Ascending aorta (tissue), 2 donors: ENCODE measurements at regions not wholly inside any gene's neighbourhood (a gene's known extent, or its start where the extent isn't known, plus 50 kb on each side); places are given as distances from the start of the nearest gene placed in this dataset.
"Not testable (repeated sequence)": the region's sequence is repeated elsewhere in the genome, so short reads cannot be mapped to it uniquely, and the experiment has no call there.

ENCODE experiments used
- DNase-seq, 2 donors: peaks; one replicate each; pipeline ENCODE4 v3.0.0-alpha.2; 2019; ENCODE audit warnings: low spot score in 2 of 2
- H3K27ac ChIP-seq, 2 donors: fragments of 200-600 bp; sonication (generic); one replicate each; pipeline ENCODE4 v1.5.1; 2016 to 2017; ENCODE audit warnings: mild to moderate bottlenecking in 1 of 2
- H3K27me3 ChIP-seq: fragments of 200-600 bp; sonication (generic); one replicate; pipeline ENCODE4 v1.5.1; 2017
- H3K36me3 ChIP-seq, 2 donors: fragments of 200-600 bp; sonication (generic); one replicate each; pipeline ENCODE4 v1.5.1; 2016
- H3K4me1 ChIP-seq, 2 donors: fragments of 200-600 bp; sonication (generic); one replicate each; pipeline ENCODE4 v1.5.1; 2016 to 2017; ENCODE audit warnings: mild to moderate bottlenecking in 1 of 2
- H3K4me3 ChIP-seq, 2 donors: fragments of 200-600 bp; sonication (generic); one replicate each; pipeline ENCODE4 v1.5.1; 2016 to 2017; ENCODE audit warnings: mild to moderate bottlenecking in 1 of 2
- H3K9me3 ChIP-seq, 2 donors: fragments of 200-600 bp; sonication (generic); one replicate each; pipeline ENCODE4 v1.5.1; 2016
- intact Hi-C: fragments of 100-400 bp; cut with DNase I; formaldehyde crosslinking; loops from one replicate; pipeline ENCODE4 v1.15.1; 2023

- H3K27me3 ChIP-seq, H3K36me3 ChIP-seq, H3K4me3 ChIP-seq, H3K27ac ChIP-seq, H3K9me3 ChIP-seq, intact Hi-C loops, DNase-seq, H3K4me1 ChIP-seq: not testable (repeated sequence)
Observed at GRCh38 chr5:176018598-176018997, 50.5 kb upstream of the THOC3 start.

GRCh38 chr5:176020852-176021251, 52.7 kb upstream of the THOC3 start:
- H3K36me3 ChIP-seq, H3K4me3 ChIP-seq, H3K4me1 ChIP-seq, intact Hi-C loops, H3K9me3 ChIP-seq, H3K27me3 ChIP-seq, H3K27ac ChIP-seq, DNase-seq: not testable (repeated sequence)

GRCh38 chr5:176023535-176023934, 55.4 kb upstream of the THOC3 start:
- H3K9me3 ChIP-seq, H3K4me1 ChIP-seq, H3K27me3 ChIP-seq, H3K27ac ChIP-seq, DNase-seq, H3K4me3 ChIP-seq, intact Hi-C loops, H3K36me3 ChIP-seq: not testable (repeated sequence)

GRCh38 chr5:176029445-176029844, 61.3 kb upstream of the THOC3 start:
- H3K4me1 ChIP-seq, H3K27me3 ChIP-seq, H3K4me3 ChIP-seq, H3K9me3 ChIP-seq, H3K36me3 ChIP-seq, DNase-seq, H3K27ac ChIP-seq, intact Hi-C loops: not testable (repeated sequence)

DNA sequence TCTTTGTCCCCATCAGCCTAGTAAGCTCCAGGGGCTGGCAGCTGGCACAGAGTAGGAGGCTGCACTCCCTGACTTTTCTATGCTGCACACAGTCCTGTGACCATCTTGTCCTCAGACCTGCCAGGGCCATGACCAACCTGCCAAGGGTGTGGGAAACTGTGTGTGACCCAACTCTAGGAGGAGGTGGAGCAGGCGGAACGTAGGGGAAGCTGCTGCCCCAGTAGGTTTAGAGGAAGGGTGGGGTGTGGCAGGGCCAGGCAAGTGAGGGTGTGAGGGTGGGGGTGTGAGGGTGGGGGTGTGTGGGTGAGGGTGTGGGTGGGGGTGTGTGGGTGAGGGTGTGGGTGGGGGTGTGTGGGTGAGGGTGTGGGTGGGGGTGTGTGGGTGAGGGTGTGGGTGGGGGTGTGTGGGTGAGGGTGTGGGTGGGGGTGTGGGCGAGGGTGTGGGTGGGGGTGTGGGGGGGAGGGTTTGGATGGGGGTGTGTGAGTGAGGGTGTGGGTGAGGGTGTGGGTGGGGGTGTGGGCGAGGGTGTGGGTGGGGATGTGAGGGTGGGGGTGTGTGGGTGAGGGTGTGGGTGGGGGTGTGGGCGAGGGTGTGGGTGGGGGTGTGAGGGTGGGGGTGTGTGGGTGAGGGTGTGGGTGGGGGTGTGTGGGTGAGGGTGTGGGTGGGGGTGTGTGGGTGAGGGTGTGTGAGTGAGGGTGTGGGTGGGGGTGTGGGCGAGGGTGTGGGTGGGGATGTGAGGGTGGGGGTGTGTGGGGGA, 62.4 kb upstream of the THOC3 start:
- intact Hi-C loops, DNase-seq, H3K36me3 ChIP-seq, H3K27me3 ChIP-seq, H3K27ac ChIP-seq, H3K4me3 ChIP-seq, H3K9me3 ChIP-seq, H3K4me1 ChIP-seq: not testable (repeated sequence)

GRCh38 chr5:176031118-176031510, 63.0 kb upstream of the THOC3 start:
- H3K4me3 ChIP-seq, H3K4me1 ChIP-seq, H3K27ac ChIP-seq, DNase-seq, intact Hi-C loops, H3K27me3 ChIP-seq, H3K9me3 ChIP-seq, H3K36me3 ChIP-seq: not testable (repeated sequence)

- H3K9me3 ChIP-seq, DNase-seq, intact Hi-C loops: not testable (repeated sequence)
Observed at GRCh38 chr5:176033186-176033585, 65.1 kb upstream of the THOC3 start.

GRCh38 chr5:176034407-176035200, 66.5 kb upstream of the THOC3 start:
- intact Hi-C loops, DNase-seq: not testable (repeated sequence)

More at GRCh38 chr5:176033186-176033585, 65.1 kb upstream of the THOC3 start:
- not testable (repeated sequence) for H3K27me3 ChIP-seq, H3K4me3 ChIP-seq, H3K36me3 ChIP-seq, H3K4me1 ChIP-seq, H3K27ac ChIP-seq

DNA sequence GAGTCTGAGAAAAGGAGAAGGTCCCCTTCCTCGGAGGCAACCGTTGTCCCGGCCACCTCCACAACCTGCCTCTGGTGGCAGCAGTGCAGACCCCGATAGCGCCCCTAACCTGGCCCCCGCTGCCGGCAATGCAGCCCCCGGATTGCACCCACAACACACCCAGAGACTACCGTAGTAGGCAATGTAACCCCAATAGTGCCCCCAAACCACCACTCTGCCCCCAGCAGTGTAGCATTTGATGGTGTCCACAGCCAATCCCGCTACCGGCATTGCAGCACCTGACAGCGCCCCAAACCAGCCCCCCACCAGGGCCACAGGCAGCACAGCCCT, 67.1 kb upstream of the THOC3 start:
- H3K9me3 ChIP-seq, DNase-seq, H3K27me3 ChIP-seq, H3K4me1 ChIP-seq, H3K36me3 ChIP-seq, H3K27ac ChIP-seq, H3K4me3 ChIP-seq, intact Hi-C loops: not testable (repeated sequence)

More at GRCh38 chr5:176034407-176035200, 66.5 kb upstream of the THOC3 start:
- H3K4me3 ChIP-seq, H3K27ac ChIP-seq, H3K4me1 ChIP-seq, H3K36me3 ChIP-seq, H3K27me3 ChIP-seq, H3K9me3 ChIP-seq: not testable (repeated sequence)

DNA sequence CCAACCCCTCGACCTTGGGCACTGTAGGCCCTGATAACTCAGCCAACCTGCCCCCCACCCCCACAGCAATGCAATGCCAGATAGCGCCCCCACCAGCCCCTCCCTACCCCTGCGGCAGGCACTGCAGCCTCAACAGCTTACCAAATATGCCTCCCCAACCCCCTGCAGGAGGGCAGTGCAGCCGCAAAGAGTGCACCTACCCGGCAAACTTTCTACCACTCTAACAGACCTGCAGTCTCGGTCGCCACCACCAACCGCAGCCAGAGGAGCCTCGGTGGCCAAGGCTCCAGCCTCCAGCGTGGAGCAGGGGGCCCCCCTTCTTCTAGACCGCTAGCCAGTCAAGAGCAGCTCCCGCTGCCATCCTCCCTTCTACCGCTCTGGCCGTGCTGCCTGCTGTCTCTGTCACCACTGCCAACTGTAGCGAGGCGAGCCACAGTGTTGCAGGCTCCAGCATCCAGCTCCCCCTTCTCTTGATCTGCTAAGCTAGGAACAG, 67.7 kb upstream of the THOC3 start:
- H3K27me3 ChIP-seq, H3K9me3 ChIP-seq, H3K4me3 ChIP-seq, H3K27ac ChIP-seq, intact Hi-C loops, H3K4me1 ChIP-seq, DNase-seq, H3K36me3 ChIP-seq: not testable (repeated sequence)

DNA sequence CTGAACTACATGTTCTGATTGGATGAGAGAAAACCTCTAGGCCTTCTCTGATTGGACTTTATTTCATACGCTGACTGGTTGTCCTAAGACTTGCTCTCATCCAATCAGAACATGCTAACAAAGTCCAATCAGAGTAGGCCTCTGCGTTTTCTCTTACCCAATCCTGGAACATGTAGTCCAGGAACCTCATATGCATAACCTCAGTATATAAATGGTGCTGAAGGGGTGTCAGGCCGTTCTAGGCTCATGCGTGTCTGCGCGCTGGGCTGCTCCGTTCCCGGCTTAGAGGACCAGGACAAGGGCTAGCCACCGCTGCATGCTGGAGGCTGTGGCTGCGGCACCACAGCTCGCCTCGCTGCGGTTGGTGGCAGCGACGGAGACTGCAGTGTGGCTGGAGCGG, 68.3 kb upstream of the THOC3 start:
- H3K4me3 ChIP-seq, H3K27me3 ChIP-seq, H3K27ac ChIP-seq, H3K36me3 ChIP-seq, DNase-seq, intact Hi-C loops, H3K4me1 ChIP-seq, H3K9me3 ChIP-seq: not testable (repeated sequence)

- intact Hi-C loops, H3K9me3 ChIP-seq, H3K4me3 ChIP-seq, H3K36me3 ChIP-seq, H3K27me3 ChIP-seq, H3K4me1 ChIP-seq, DNase-seq, H3K27ac ChIP-seq: not testable (repeated sequence)
Observed at GRCh38 chr5:176037190-176037589, 69.1 kb upstream of the THOC3 start.

DNA sequence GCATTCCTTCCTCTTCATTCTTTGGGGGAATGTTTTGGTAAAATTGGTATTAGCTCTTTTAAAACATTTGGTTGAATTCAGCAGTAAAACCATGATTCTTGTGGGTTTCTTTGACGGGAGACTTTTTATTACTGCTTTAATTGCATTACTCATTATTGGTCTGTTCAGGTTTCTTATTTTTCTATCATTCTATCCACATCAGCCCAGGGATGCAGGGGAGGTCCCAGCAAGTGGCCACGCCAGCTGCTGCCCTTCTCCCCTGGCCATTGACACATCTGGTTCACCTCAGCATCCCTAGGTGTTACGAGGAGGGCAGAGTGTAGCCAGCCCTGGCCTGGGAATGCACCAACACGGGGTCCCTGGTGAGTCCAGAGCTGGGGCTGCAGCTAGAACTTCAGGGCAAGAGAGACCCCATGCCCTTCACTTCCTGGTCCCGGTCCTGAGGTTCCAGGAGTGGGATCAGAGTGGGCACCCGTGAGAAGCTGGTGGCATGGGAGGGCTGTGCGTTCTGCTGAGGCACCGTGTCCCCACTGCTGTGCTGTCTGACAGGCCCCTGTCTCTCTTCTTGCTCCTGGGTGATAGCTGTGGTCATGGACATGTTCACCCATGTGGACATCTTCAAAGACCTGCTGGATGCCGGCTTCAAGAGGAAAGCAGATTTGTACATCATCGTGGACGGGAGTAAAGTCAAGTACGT, 72.1 kb upstream of the THOC3 start:
- H3K27ac ChIP-seq, intact Hi-C loops, H3K36me3 ChIP-seq, H3K27me3 ChIP-seq, DNase-seq, H3K9me3 ChIP-seq, H3K4me3 ChIP-seq, H3K4me1 ChIP-seq: not testable (repeated sequence)
